Urinary bladder (tissue), 3 donors: ENCODE measurements at regions not wholly inside any gene's neighbourhood (a gene's known extent, or its start where the extent isn't known, plus 50 kb on each side); places are given as distances from the start of the nearest gene placed in this dataset.
"Not testable (repeated sequence)": the region's sequence is repeated elsewhere in the genome, so short reads cannot be mapped to it uniquely, and the experiment has no call there.

Experiments used
- DNase-seq: peaks from one replicate; pipeline ENCODE4 v3.0.0-alpha.2; 2015; ENCODE audit errors: extremely low spot score
- H3K27ac ChIP-seq: one replicate; pipeline ENCODE4 v1.5.1; 2013; ENCODE audit warnings: low read depth, mild to moderate bottlenecking, moderate library complexity
- H3K36me3 ChIP-seq: one replicate; pipeline ENCODE4 v1.6.1; 2013; ENCODE audit warnings: mild to moderate bottlenecking, moderate library complexity; ENCODE audit not compliant: insufficient read depth
- H3K4me1 ChIP-seq: one replicate; pipeline ENCODE4 v1.6.1; 2013; ENCODE audit warnings: mild to moderate bottlenecking, moderate library complexity; ENCODE audit not compliant: insufficient read depth
- H3K4me3 ChIP-seq: one replicate; pipeline ENCODE4 v1.5.1; 2013; ENCODE audit warnings: low read depth, low read length
- WGBS: extraction: QIAGEN DNeasy Blood & Tissue Kit; methylation state at CpG from one replicate; pipeline ENCODE4 v1.1.7; 2013; 5-methylcytosine and 5-hydroxymethylcytosine counted together
- donor health status: healthy with polysubstance abuse.
- donor health status: healthy.

- Histone ChIP-seq H3K36me3 (no peaks in the 10 kb centered on the region), H3K4me3 (no peak overlapping the region), H3K27ac (no peak overlapping the region), H3K4me1 (no peaks in the 10 kb centered on the region)
- WGBS, result 36% methylated on average over 6 of the region's 6 CpGs
- DNase-seq, result no peak
Observed at GRCh38 chr16:6797223-6797622, 535.4 kb upstream of the RBFOX1 start.

GRCh38 chr16:6777624-6778023 is 555.0 kb upstream of the RBFOX1 start:
- no peak for DNase-seq
- no peak overlapping the region for H3K27ac ChIP-seq
- no peaks in the 10 kb centered on the region for H3K36me3 ChIP-seq

GRCh38 chr16:6775712-6776111 is 556.9 kb upstream of the RBFOX1 start:
- WGBS, result 83% methylated on average over 7 of the region's 7 CpGs
- no peak for DNase-seq
- Histone ChIP-seq H3K4me1 (no peaks in the 10 kb centered on the region), H3K36me3 (no peaks in the 10 kb centered on the region), H3K27ac (no peak overlapping the region), H3K4me3 (no peak overlapping the region)

More at GRCh38 chr16:6777624-6778023, 555.0 kb upstream of the RBFOX1 start:
- Histone ChIP-seq H3K4me1 (no peaks in the 10 kb centered on the region), H3K4me3 (no peak overlapping the region)

GRCh38 chr16:6771956-6772355 is 560.7 kb upstream of the RBFOX1 start:
- H3K27ac ChIP-seq, result no peak overlapping the region
- H3K4me1 ChIP-seq, result no peaks in the 10 kb centered on the region
- H3K4me3 ChIP-seq, result no peak overlapping the region
- 28% methylated on average over 4 of the region's 4 CpGs for whole genome bisulfite sequencing
- H3K36me3 ChIP-seq, result no peaks in the 10 kb centered on the region
- DNase-seq, result no peak

GRCh38 chr16:6753553-6753952 is 579.1 kb upstream of the RBFOX1 start:
- Histone ChIP-seq H3K36me3 (no peaks in the 10 kb centered on the region), H3K27ac (no peak overlapping the region), H3K4me3 (no peak overlapping the region), H3K4me1 (no peaks in the 10 kb centered on the region)
- no peak for DNase-seq
- 21% methylated on average over 9 of the region's 9 CpGs for WGBS

GRCh38 chr16:6751191-6751590 is 581.5 kb upstream of the RBFOX1 start:
- Histone ChIP-seq H3K4me3 (no peak overlapping the region), H3K36me3 (no peaks in the 10 kb centered on the region), H3K4me1 (no peaks in the 10 kb centered on the region), H3K27ac (no peak overlapping the region)
- DNase-seq, result no peak
- 79% methylated on average over 1 of the region's 1 CpG for WGBS

GRCh38 chr16:6749698-6750097 is 582.9 kb upstream of the RBFOX1 start:
- H3K27ac ChIP-seq, result no peak overlapping the region
- H3K36me3 ChIP-seq, result no peaks in the 10 kb centered on the region
- no peak overlapping the region for H3K4me3 ChIP-seq
- no peak for DNase-seq
- no peaks in the 10 kb centered on the region for H3K4me1 ChIP-seq
- 33% methylated on average over 4 of the region's 4 CpGs for WGBS

GRCh38 chr16:6736302-6736701 is 596.3 kb upstream of the RBFOX1 start:
- not testable (repeated sequence) for H3K4me1 ChIP-seq, H3K4me3 ChIP-seq, DNase-seq, H3K27ac ChIP-seq, H3K36me3 ChIP-seq
- WGBS, result 33% methylated on average over 2 of the region's 2 CpGs

GRCh38 chr16:6735631-6736030 is 597.0 kb upstream of the RBFOX1 start:
- Histone ChIP-seq H3K36me3 (no peaks in the 10 kb centered on the region), H3K4me1 (no peaks in the 10 kb centered on the region), H3K4me3 (no peak overlapping the region), H3K27ac (no peak overlapping the region)
- 24% methylated on average over 3 of the region's 3 CpGs for WGBS
- DNase-seq, result no peak

- Histone ChIP-seq H3K4me1 (no peaks in the 10 kb centered on the region), H3K4me3 (no peak overlapping the region), H3K27ac (no peak overlapping the region), H3K36me3 (no peaks in the 10 kb centered on the region)
- 64% methylated on average over 4 of the region's 4 CpGs for WGBS
- DNase-seq, result no peak
Observed at GRCh38 chr16:6732166-6732565, 600.5 kb upstream of the RBFOX1 start.

GRCh38 chr16:6728381-6728780 is 604.3 kb upstream of the RBFOX1 start:
- DNase-seq, result no peak
- Histone ChIP-seq H3K27ac (no peak overlapping the region), H3K36me3 (no peaks in the 10 kb centered on the region), H3K4me3 (no peak overlapping the region), H3K4me1 (no peaks in the 10 kb centered on the region)
- 68% methylated on average over 3 of the region's 3 CpGs for WGBS

- Histone ChIP-seq H3K36me3 (no peaks in the 10 kb centered on the region), H3K27ac (no peak overlapping the region), H3K4me3 (no peak overlapping the region), H3K4me1 (no peaks in the 10 kb centered on the region)
- DNase-seq, result no peak
- 64% methylated on average over 4 of the region's 4 CpGs for WGBS
Observed at GRCh38 chr16:6726621-6727020, 606.0 kb upstream of the RBFOX1 start.

- 40% methylated on average over 7 of the region's 7 CpGs for WGBS
- Histone ChIP-seq H3K4me3 (no peak overlapping the region), H3K27ac (no peak overlapping the region), H3K36me3 (no peaks in the 10 kb centered on the region), H3K4me1 (no peaks in the 10 kb centered on the region)
- DNase-seq, result no peak
Observed at GRCh38 chr16:6725634-6726331, 606.9 kb upstream of the RBFOX1 start.

GRCh38 chr16:6725206-6725605 is 607.4 kb upstream of the RBFOX1 start:
- H3K27ac ChIP-seq, H3K4me3 ChIP-seq, H3K36me3 ChIP-seq, DNase-seq, H3K4me1 ChIP-seq: not testable (repeated sequence)
- 84% methylated on average over 10 of the region's 10 CpGs for WGBS

GRCh38 chr16:6722786-6723185 is 609.9 kb upstream of the RBFOX1 start:
- no peak overlapping the region for H3K4me3 ChIP-seq
- WGBS, result 63% methylated on average over 3 of the region's 3 CpGs
- no peaks in the 10 kb centered on the region for H3K36me3 ChIP-seq
- DNase-seq, result no peak
- no peak overlapping the region for H3K27ac ChIP-seq
- no peaks in the 10 kb centered on the region for H3K4me1 ChIP-seq
